Heart right ventricle (tissue), 16 donors: ENCODE measurements at regions not wholly inside any gene's neighbourhood (a gene's known extent, or its start where the extent isn't known, plus 50 kb on each side); places are given as distances from the start of the nearest gene placed in this dataset.
A peak's percentile ranks its signal among the peaks of the same experiment; 100 is the strongest.

Experiments used
- ATAC-seq, 8 donors: fragments of 200-7000 bp; cut with Tn5 transposase; one replicate each; pipeline ENCODE4 v1.9.1; 2020; ENCODE audit warnings: mild to moderate bottlenecking in 8 of 8, moderate library complexity in 8 of 8, moderate number of reproducible peaks in 1 of 8
- DNase-seq, 2 donors: peaks; one replicate each; pipeline ENCODE4 v3.0.0-alpha.2; 2020
- H3K27ac ChIP-seq, 10 donors: fragments of 200-600 bp; sonication (generic) in 2 of 10; one replicate each; pipeline versions ENCODE4 v1.5.0 to v1.8.0; 2020 to 2022; ENCODE audit warnings: mild to moderate bottlenecking in 3 of 10
- H3K27me3 ChIP-seq, 7 donors: fragments of 200-600 bp; one replicate each; pipeline ENCODE4 v1.8.0; 2021 to 2022; ENCODE audit warnings: mild to moderate bottlenecking in 2 of 7
- H3K36me3 ChIP-seq, 9 donors: fragments of 200-600 bp; sonication (generic) in 1 of 9; one replicate each; pipeline versions ENCODE4 v1.5.0 to v1.8.0; 2020 to 2022; ENCODE audit warnings: mild to moderate bottlenecking in 2 of 9
- H3K4me1 ChIP-seq, 9 donors: fragments of 200-600 bp; sonication (generic) in 1 of 9; one replicate each; pipeline versions ENCODE4 v1.5.0 to v1.8.0; 2020 to 2022; ENCODE audit warnings: mild to moderate bottlenecking in 4 of 9
- H3K4me3 ChIP-seq, 10 donors: fragments of 200-600 bp; sonication (generic) in 2 of 10; one replicate each; pipeline versions ENCODE4 v1.5.0 to v1.8.0; 2020 to 2022; ENCODE audit warnings: mild to moderate bottlenecking in 7 of 10, moderate library complexity in 2 of 10
- H3K9me3 ChIP-seq, 11 donors: fragments of 200-600 bp in 10 of 11; sonication (generic) in 2 of 11; one replicate each; pipeline versions ENCODE4 v1.5.0 to v1.8.0; 2013 to 2022; ENCODE audit warnings: mild to moderate bottlenecking in 2 of 11, control low read depth in 1 of 11, moderate library complexity in 1 of 11
- CTCF ChIP-seq, 9 donors: fragments of 200-600 bp; sonication (generic) in 2 of 9; IDR thresholded peaks; one replicate each; pipeline versions ENCODE4 v1.5.0 to v1.8.0; 2021 to 2022; ENCODE audit warnings: antibody characterized with exemption in 9 of 9, mild to moderate bottlenecking in 5 of 9, moderate library complexity in 1 of 9
- WGBS, 2 donors: extraction: QIAGEN DNeasy Blood & Tissue Kit; methylation state at CpG; one replicate each; pipeline ENCODE4 v1.1.7; 2013; ENCODE audit warnings: inconsistent platforms in 1 of 2; 5-methylcytosine and 5-hydroxymethylcytosine counted together
- intact Hi-C, 10 donors: fragments of 100-400 bp; cut with DNase I; formaldehyde crosslinking; loops; one replicate each; pipeline versions ENCODE4 v1.11.1 to v1.14.2; 2022
- donor health status: Arrhythmogenic right ventricular cardiomyopathy.
- donor health status: ischemic (EF 13 %, LVEDD 7.1; RV severe dilation, severe dysfunction).
- donor health status: healthy with polysubstance abuse.
- donor health status: DM: no; HTN: yes; CAD: no.
- donor health status: DM: no; HTN: no; CAD: no.
- donor health status: ischemic (EF 25% LVEDD 6.9; RV normal size, moderate dysfunction).
- donor health status: ischemic (EF 25% LVEDD 5.7; RV mildly dilated, moderate dysfunction).
- donor health status: healthy.
- donor health status: DM: yes; HTN: yes; CAD: no.
- donor health status: Ischemic cardiomyopathy.
- donor health status: ischemic (EF 35%, LVEDD 5.7; RV mildly dilated, moderate dysfunction).
- donor health status: nonischemic (EF 11% LVEDD 7.7; RV severe dilation, severe dysfunction).
- donor health status: DM: yes; HTN: yes; CAD: no.
- donor health status: PGD.
- donor health status: ischemic (EF 29% LVEDD 5.4; RV normal size, mild dysfunction).
- donor health status: nonischemic (EF 23%, LVEDD 6.1; RV moderate dilation, normal function).

GRCh38 chr2:128464456-128464855 lies 145.8 kb upstream of the HS6ST1 start:
- TF ChIP-seq CTCF (IDR thresholded peaks at IDR 0.05), result no peak
- no peak overlapping the region for H3K4me3 ChIP-seq
- no peak for ATAC-seq
- WGBS, 2 donors, result 85 to 92% methylated on average over 1 of the region's 1 CpG
- no peak for DNase-seq
- H3K9me3 ChIP-seq, result peaks cover 0 to 40% (median 9%) of the 10 kb centered on the region in 11 donors
- H3K4me1 ChIP-seq, result peaks cover 0 to 23% (median 14%) of the 10 kb centered on the region in 9 donors
- H3K27ac ChIP-seq, result no peak overlapping the region
- intact Hi-C loops, result loop anchor here in 1 of 10 donors (10.0 kb wide), 1 partner anchor 140 kb away; no protein-coding TSS in a partner anchor
- no peaks in the 10 kb centered on the region for H3K36me3 ChIP-seq
- H3K27me3 ChIP-seq, result no peaks in the 10 kb centered on the region

- no peak for DNase-seq
- Histone ChIP-seq H3K4me1 (peaks cover 0 to 23% (median 14%) of the 10 kb centered on the region in 9 donors), H3K4me3 (no peak overlapping the region), H3K36me3 (no peaks in the 10 kb centered on the region), H3K9me3 (peaks cover 0 to 49% (median 17%) of the 10 kb centered on the region in 11 donors), H3K27ac (peak overlapping the region in 2 of 10 donors; percentile 75 to 81), H3K27me3 (no peaks in the 10 kb centered on the region)
- TF ChIP-seq CTCF (IDR thresholded peaks at IDR 0.05), result no peak
- WGBS, 2 donors, result 91 to 95% methylated on average over 4 of the region's 4 CpGs
- intact Hi-C loops, result loop anchor here in 1 of 10 donors (10.0 kb wide), 1 partner anchor 141 kb away; no protein-coding TSS in a partner anchor
- ATAC-seq, result no peak
These were observed 146.8 kb upstream of the HS6ST1 start for GRCh38 chr2:128465246-128466170.

- DNase-seq (peak; percentile 68 to 76), ATAC-seq (peak; percentile 80 to 95 (median 92))
- Histone ChIP-seq H3K4me3 (no peak overlapping the region), H3K9me3 (peaks cover 0 to 43% (median 17%) of the 10 kb centered on the region in 11 donors), H3K36me3 (no peaks in the 10 kb centered on the region), H3K27me3 (no peaks in the 10 kb centered on the region), H3K4me1 (peaks cover 0 to 23% (median 14%) of the 10 kb centered on the region in 9 donors), H3K27ac (peak overlapping the region in 9 of 10 donors; percentile 35 to 85 (median 75))
- WGBS, 2 donors, result 47 to 64% methylated on average over 2 of the region's 2 CpGs
- intact Hi-C loops, result loop anchor here in 1 of 10 donors (10.0 kb wide), 1 partner anchor 142 kb away; no protein-coding TSS in a partner anchor
- TF ChIP-seq CTCF (IDR thresholded peaks at IDR 0.05), result peak in 2 of 9 donors; percentile 8 to 14
These were observed 147.7 kb upstream of the HS6ST1 start for GRCh38 chr2:128466376-128466775.

DNA sequence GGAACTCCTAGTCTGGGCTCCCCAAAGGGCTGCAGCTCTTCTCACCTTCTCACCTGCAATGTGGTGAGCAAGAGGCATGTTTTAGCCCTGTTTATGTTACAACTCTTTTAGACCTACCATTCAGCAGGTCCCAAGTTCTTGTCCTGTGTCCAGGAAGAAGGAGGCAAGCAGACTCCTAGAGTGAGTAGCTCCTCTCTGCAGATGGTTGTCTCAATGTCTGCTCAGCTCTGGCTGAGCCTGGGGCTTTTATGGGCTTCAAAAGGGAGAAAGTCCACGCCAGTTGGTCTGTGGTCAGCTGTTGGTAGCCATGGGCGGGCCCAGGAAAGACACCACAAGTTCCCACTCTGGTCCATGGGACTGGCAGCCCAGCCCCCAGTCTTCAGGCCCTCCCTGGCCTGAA lies 148.1 kb upstream of the HS6ST1 start:
- intact Hi-C loops, result loop anchor here in 1 of 10 donors (10.0 kb wide), 1 partner anchor 142 kb away; no protein-coding TSS in a partner anchor
- H3K9me3 ChIP-seq, result peaks cover 0 to 43% (median 17%) of the 10 kb centered on the region in 11 donors
- 89 to 93% methylated on average over 2 of the region's 2 CpGs for WGBS, 2 donors
- DNase-seq (no peak), ATAC-seq (peak in 3 of 8 donors; percentile 2 to 12 (median 5))
- peak overlapping the region in 9 of 10 donors; percentile 35 to 85 (median 75) for H3K27ac ChIP-seq
- H3K36me3 ChIP-seq, result no peaks in the 10 kb centered on the region
- peaks cover 0 to 23% (median 14%) of the 10 kb centered on the region in 9 donors for H3K4me1 ChIP-seq
- no peaks in the 10 kb centered on the region for H3K27me3 ChIP-seq
- no peak for TF ChIP-seq CTCF (IDR thresholded peaks at IDR 0.05)
- no peak overlapping the region for H3K4me3 ChIP-seq
